GM10248 (cell line): ENCODE measurements at regions not wholly inside any gene's neighbourhood (a gene's known extent, or its start where the extent isn't known, plus 50 kb on each side); places are given as distances from the start of the nearest gene placed in this dataset.

Experiments used
- CTCF ChIA-PET: fragments of 300-600 bp; sonication (Branson Sonifier 250); formaldehyde crosslinking; extraction: SDS; loops from one replicate; lab custom pipeline; 2021; ENCODE audit warnings: antibody characterized with exemption; lab: Yijun Ruan, JAX
- POLR2A ChIA-PET: fragments of 350-650 bp; sonication (Branson Sonifier 250); formaldehyde crosslinking; extraction: SDS; loops from one replicate; lab custom pipeline; 2020; ENCODE audit warnings: antibody characterized with exemption; lab: Yijun Ruan, JAX
- DNase-seq: peaks from one replicate; pipeline ENCODE4 v3.0.0; 2012; ENCODE audit errors: extremely low spot score
- TF ChIP-seq, protein P1 (sequence below): IDR thresholded peaks from 2 replicates; pipeline ENCODE4 v1.5.1; 2012; ENCODE audit warnings: mild to moderate bottlenecking, low read depth; ENCODE audit errors: extremely low read depth, missing control alignments, control extremely low read depth

DNA sequence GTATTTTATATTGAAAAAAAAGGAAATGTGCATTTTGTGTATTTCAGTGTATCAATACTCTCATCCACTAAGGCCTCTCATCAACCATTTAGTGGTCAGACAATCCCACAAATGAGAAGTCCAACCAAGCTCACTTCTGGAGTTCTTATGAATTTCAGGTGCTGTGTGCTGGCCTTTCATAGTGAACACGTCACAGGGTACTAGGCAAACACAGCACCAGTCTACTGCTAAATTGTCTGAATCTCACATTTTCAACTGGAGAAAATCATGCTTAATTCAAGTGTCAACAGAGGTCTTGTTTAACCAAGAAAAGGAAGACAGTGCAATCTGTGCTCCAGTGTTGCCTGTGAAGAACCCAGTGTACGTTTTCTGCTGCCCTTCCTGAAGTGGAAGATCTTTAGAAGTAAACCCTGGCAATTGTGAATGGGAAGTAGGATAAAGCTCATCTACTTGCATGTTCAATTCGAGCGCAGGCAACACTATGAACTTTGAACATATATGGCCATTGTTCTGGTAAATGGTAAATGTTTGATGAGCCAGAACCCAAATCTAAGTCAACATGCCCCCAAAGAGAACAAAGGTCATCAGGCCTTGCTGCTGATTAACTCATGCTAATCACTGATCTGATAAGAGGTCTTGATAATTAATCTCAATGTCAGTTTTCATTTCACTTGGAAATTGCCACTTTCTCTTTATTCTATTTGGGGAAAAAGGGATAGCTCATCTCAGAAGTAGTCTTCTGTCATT, 439.2 kb upstream of the SOX9 start:
- TF ChIP-seq, protein P1, sequence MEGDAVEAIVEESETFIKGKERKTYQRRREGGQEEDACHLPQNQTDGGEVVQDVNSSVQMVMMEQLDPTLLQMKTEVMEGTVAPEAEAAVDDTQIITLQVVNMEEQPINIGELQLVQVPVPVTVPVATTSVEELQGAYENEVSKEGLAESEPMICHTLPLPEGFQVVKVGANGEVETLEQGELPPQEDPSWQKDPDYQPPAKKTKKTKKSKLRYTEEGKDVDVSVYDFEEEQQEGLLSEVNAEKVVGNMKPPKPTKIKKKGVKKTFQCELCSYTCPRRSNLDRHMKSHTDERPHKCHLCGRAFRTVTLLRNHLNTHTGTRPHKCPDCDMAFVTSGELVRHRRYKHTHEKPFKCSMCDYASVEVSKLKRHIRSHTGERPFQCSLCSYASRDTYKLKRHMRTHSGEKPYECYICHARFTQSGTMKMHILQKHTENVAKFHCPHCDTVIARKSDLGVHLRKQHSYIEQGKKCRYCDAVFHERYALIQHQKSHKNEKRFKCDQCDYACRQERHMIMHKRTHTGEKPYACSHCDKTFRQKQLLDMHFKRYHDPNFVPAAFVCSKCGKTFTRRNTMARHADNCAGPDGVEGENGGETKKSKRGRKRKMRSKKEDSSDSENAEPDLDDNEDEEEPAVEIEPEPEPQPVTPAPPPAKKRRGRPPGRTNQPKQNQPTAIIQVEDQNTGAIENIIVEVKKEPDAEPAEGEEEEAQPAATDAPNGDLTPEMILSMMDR: no peak
- no peak for DNase-seq
- ChIA-PET POLR2A (no interaction called here), CTCF (no interaction called here)

DNA sequence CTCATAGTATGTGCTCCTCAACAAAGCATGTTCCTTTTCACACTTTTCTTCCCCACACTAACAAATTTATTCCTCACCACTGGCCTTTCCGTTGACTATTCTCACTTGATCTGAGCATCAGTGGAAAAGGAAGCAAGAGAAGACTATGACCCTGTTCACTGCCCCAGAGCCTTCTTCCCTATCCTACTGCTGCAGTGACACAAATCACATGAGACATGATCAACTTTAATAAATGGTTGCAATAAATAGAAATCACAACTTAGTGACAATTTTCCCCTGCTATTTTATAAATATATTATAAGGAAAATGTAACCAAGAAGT, 438.7 kb upstream of the SOX9 start:
- CTCF ChIA-PET: no interaction called here
- no peak for DNase-seq
- TF ChIP-seq, protein P1: no peak
- POLR2A ChIA-PET: no interaction called here

DNA sequence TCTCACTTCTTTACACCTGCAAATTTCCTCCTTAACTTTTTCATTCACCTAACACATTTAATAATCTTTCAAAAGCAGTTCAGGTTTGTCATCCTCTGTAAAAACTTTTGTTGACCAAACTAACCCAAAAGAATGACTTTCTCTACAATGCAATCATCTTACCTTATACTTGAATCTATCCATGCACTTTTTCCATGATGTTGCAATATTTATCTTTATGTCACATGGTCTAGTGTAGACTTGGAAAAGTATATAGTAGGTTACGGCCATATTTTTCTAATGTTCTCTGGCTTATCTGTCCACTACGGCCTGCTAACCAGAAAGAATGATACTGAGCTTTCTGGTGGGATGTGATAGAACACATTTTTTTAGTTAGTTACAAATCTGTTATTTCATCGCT, 431.0 kb upstream of the SOX9 start:
- CTCF ChIA-PET: no interaction called here
- POLR2A ChIA-PET: no interaction called here
- TF ChIP-seq, protein P1: no peak
- DNase-seq: no peak

DNA sequence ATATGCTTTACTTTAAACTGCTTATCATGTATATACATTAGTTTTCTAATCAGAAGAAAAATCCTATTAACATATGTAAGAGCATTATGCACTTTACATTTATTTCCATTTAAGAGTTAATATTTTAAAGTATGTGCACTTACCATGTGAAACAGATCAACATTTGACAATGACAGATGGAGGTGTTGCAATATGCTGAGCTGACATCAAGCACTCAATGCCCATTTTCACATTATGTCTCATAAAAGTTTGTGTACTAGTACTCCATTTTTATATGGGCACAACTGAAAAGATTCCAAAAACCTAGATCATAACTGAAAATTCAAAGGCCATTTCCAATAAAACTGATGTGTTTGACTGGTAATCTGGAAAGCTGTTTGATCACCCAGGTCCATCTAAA, 420.9 kb upstream of the SOX9 start:
- ChIA-PET POLR2A (no interaction called here), CTCF (no interaction called here)
- no peak for DNase-seq
- TF ChIP-seq, protein P1: no peak

DNA sequence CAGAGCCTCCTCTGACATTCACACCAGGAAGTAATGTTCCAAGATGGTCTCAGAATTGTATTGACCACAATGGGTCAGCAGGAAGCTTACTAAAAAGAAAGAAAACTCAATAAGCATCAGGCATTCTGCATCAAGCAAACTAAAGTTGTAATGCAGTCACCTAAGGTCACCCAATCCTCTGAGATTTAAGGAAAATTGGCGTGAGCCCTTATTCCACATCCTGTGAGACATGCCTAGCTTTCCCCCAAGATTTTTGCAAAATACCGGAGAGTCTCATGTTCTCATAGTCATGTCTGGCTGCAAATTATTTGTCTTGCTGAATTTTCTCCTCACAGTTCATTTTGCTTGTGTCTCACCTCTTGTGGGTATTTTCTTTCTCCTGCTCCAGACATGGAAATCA, 417.1 kb upstream of the SOX9 start:
- CTCF ChIA-PET: no interaction called here
- POLR2A ChIA-PET: no interaction called here
- DNase-seq: no peak
- TF ChIP-seq, protein P1: no peak

DNA sequence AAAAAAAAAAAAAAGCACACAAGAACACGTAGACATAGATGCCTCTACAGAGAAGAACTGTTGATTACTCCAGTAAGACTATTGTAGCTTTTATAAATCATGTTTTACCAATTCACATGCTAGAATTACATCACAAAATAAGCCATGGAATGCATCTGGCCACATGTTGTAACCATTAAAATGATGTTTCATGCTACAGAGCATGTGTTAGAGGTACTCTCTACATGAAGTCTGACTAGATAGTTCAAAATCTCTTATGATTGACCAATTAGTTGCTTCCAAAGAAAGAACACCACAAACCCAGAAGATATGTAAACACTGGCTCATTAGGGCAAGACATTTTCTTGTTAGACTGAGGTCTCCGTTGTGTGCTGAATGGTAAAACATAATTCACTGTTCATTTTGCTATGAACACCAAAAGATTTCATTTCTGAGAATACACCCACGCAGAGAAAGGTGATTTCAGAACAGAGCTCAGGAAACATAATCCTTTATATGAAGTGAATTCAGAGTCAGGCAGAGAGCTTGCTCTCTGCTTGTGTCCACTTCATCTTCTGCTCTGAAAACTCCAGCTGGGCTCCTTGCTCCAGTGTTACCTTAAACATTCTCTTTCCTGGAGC, 411.4 kb upstream of the SOX9 start:
- ChIA-PET POLR2A (no interaction called here), CTCF (no interaction called here)
- TF ChIP-seq, protein P1: no peak
- no peak for DNase-seq
